GM12892 (cell line): ENCODE measurements at regions not wholly inside any gene's neighbourhood (a gene's known extent, or its start where the extent isn't known, plus 50 kb on each side); places are given as distances from the start of the nearest gene placed in this dataset.

ENCODE experiments used
- POLR2A ChIP-seq: IDR thresholded peaks from 2 replicates; pipeline ENCODE4 v1.6.1; 2011; ENCODE audit warnings: low read depth, low read length, control low read depth
- POLR2AphosphoS5 ChIP-seq: IDR thresholded peaks from 2 replicates; pipeline ENCODE4 v1.6.1; 2011; ENCODE audit warnings: low read depth, low read length, control low read depth
- TAF1 ChIP-seq: IDR thresholded peaks from 2 replicates; pipeline ENCODE4 v1.6.1; 2011; ENCODE audit warnings: low read depth, mild to moderate bottlenecking, control low read depth, low read length, borderline replicate concordance

DNA sequence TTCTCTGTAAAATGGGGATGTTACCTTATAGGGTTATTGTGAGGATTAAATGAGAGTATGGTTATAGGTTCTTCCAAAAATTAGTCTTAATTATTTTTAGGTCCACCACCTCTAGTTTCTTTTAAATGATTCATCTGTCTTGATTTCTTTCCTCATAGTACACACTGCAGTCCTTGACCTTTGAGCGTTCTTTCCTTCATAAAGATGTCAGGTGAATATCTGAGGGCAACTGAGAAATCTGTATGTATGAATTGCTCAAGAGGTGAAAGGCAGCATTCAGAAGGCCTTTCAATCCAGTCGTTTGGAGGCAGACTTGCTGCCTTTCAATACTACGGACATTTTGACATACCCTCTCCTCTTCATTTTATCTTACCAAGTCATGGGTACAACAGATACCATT lies 380.7 kb downstream of the INSC start:
- TF ChIP-seq POLR2A (no peak), TAF1 (no peak), POLR2AphosphoS5 (no peak)
